Vagina (tissue), 2 donors: ENCODE measurements at regions not wholly inside any gene's neighbourhood (a gene's known extent, or its start where the extent isn't known, plus 50 kb on each side); places are given as distances from the start of the nearest gene placed in this dataset.

ENCODE experiments used
- CTCF ChIP-seq, 3 experiments: fragments of 450-650 bp in 2 of 3; fragments of 200-600 bp in 1 of 3; sonication (generic) in 1 of 3; IDR thresholded peaks; one replicate each; pipeline ENCODE4 v1.5.1; 2017 to 2019; ENCODE audit warnings: antibody characterized with exemption in 3 of 3, mild to moderate bottlenecking in 2 of 3, moderate library complexity in 2 of 3
- POLR2A ChIP-seq, 2 donors: fragments of 450-650 bp; IDR thresholded peaks; one replicate each; pipeline ENCODE4 v1.6.1; 2017; ENCODE audit warnings: antibody characterized with exemption in 2 of 2, mild to moderate bottlenecking in 2 of 2, moderate library complexity in 2 of 2

GRCh38 chr1:56374026-56374974 lies 205.1 kb downstream of the PLPP3 start:
- no peak for TF ChIP-seq CTCF (IDR thresholded peaks at IDR 0.05)
- TF ChIP-seq POLR2A (IDR thresholded peaks at IDR 0.05), result no peak
